Karpas-422 (cell line): ENCODE measurements at regions not wholly inside any gene's neighbourhood (a gene's known extent, or its start where the extent isn't known, plus 50 kb on each side); places are given as distances from the start of the nearest gene placed in this dataset. TPM values are rescaled to one million over a fixed set of nuclear protein-coding genes. Genes with fewer than 3 reads are reported as not detected.
"Not testable (repeated sequence)": the region's sequence is repeated elsewhere in the genome, so short reads cannot be mapped to it uniquely, and the experiment has no call there.

Source experiments
- DNase-seq: peaks from one replicate; pipeline ENCODE4 v3.0.0-alpha.2; 2015
- H2AFZ ChIP-seq: fragments of 200-600 bp; sonication (generic); 2 replicates; pipeline ENCODE4 v1.6.1; 2014; ENCODE audit warnings: antibody characterized with exemption, low read length, mixed read lengths
- H3K27ac ChIP-seq: fragments of 200-600 bp; sonication (generic); 2 replicates; pipeline ENCODE4 v1.5.1; 2014; ENCODE audit warnings: mild to moderate bottlenecking, low read length, moderate library complexity
- H3K27me3 ChIP-seq: fragments of 200-600 bp; sonication (generic); 2 replicates; pipeline ENCODE4 v1.6.1; 2014; ENCODE audit warnings: low read length, mixed read lengths
- H3K36me3 ChIP-seq: fragments of 200-600 bp; sonication (generic); 2 replicates; pipeline ENCODE4 v1.6.1; 2014; ENCODE audit warnings: low read length, mixed read lengths; ENCODE audit not compliant: insufficient read depth
- H3K4me1 ChIP-seq: fragments of 200-600 bp; sonication (generic); 2 replicates; pipeline ENCODE4 v1.6.1; 2014; ENCODE audit warnings: mild to moderate bottlenecking, low read length, mixed read lengths
- H3K4me2 ChIP-seq: fragments of 200-600 bp; sonication (generic); 2 replicates; pipeline ENCODE4 v1.6.1; 2014; ENCODE audit warnings: low read length, low read depth, mild to moderate bottlenecking; ENCODE audit not compliant: poor library complexity, severe bottlenecking
- H3K4me3 ChIP-seq: fragments of 200-600 bp; sonication (generic); 2 replicates; pipeline ENCODE4 v1.5.1; 2014; ENCODE audit warnings: mild to moderate bottlenecking, antibody characterized with exemption, low read length, mixed read lengths
- H3K79me2 ChIP-seq: fragments of 200-600 bp; sonication (generic); 2 replicates; pipeline ENCODE4 v1.6.1; 2014; ENCODE audit warnings: mild to moderate bottlenecking, low read length, mixed read lengths
- H3K9ac ChIP-seq: fragments of 200-600 bp; sonication (generic); 2 replicates; pipeline ENCODE4 v1.6.0; 2014; ENCODE audit warnings: low read length
- H3K9me2 ChIP-seq: fragments of 200-600 bp; sonication (generic), shearing (Covaris generic); replicated peaks from 2 replicates; pipeline ENCODE4 v1.6.0; 2014; ENCODE audit warnings: mild to moderate bottlenecking, low read length, moderate library complexity; ENCODE audit not compliant: insufficient read depth
- H3K9me3 ChIP-seq: fragments of 300-700, 200-600 bp; sonication (generic); 2 replicates; pipeline ENCODE4 v1.6.1; 2014; ENCODE audit warnings: low read length, mixed read lengths
- H4K20me1 ChIP-seq: fragments of 200-600 bp; sonication (generic); 2 replicates; pipeline ENCODE4 v1.6.1; 2014; ENCODE audit warnings: mild to moderate bottlenecking, antibody characterized with exemption, low read length, low read depth; ENCODE audit not compliant: insufficient read depth
- small RNA-seq: library from RNA; depleted of rRNA; stranded (forward); fragments of <200 nt; gene quantifications from one replicate; pipeline ENCODE3, GENCODE V24; 2014

GRCh38 chr15:79779746-79780145 lies 117.1 kb downstream of the MTHFS start:
- no peaks in the 10 kb centered on the region for H4K20me1 ChIP-seq
- no peaks in the 10 kb centered on the region for H3K4me1 ChIP-seq
- H3K9me3 ChIP-seq, result no peaks in the 10 kb centered on the region
- H3K27ac ChIP-seq, result no peak overlapping the region
- no peak overlapping the region for H3K4me2 ChIP-seq
- no peak overlapping the region for H2AFZ ChIP-seq
- DNase-seq, result no peak
- no peak overlapping the region for H3K4me3 ChIP-seq
- H3K79me2 ChIP-seq, result no peaks in the 10 kb centered on the region
- H3K9me2 ChIP-seq, result no peaks in the 10 kb centered on the region
- H3K27me3 ChIP-seq, result 0 out of 2 replicates have a peak, but pooled peaks cover 4% of the 10 kb centered on the region
- no peaks in the 10 kb centered on the region for H3K36me3 ChIP-seq
- no peak overlapping the region for H3K9ac ChIP-seq

DNA sequence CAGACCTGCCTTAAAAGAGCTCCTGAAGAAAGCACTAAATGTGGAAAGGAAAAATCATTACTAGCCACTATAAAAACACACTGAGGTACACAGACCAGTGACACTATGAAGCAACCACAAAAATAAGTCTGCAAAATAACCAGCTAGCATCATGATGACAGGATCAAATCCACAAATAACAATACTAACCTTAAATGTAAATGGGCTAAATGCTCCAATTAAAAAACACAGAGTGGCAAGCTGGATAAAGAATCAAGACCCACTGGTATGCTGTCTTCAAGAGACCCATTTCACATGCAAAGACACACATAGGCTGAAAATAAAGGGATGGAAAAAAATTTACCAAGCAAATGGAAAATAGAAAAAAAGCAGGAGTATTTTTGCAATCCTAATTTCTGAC lies 114.5 kb downstream of the MTHFS start:
- not testable (repeated sequence) for H3K9me3 ChIP-seq, H3K9ac ChIP-seq, DNase-seq, H3K4me1 ChIP-seq, H3K9me2 ChIP-seq, H3K27me3 ChIP-seq, H3K4me3 ChIP-seq, H4K20me1 ChIP-seq, H3K36me3 ChIP-seq, H3K27ac ChIP-seq, H3K79me2 ChIP-seq, H3K4me2 ChIP-seq, H2AFZ ChIP-seq

Small RNAs in the stretch of these regions (small RNA-seq; reads per million reads assigned to genes)
- gene AC026826.2 (not detected), gene AC026826.3 (not detected)
